ENCODE measurements at regions not wholly inside any gene's neighbourhood (a gene's known extent, or its start where the extent isn't known, plus 50 kb on each side); places are given as distances from the start of the nearest gene placed in this dataset.

- no peak for TF ChIP-seq CTCF (IDR thresholded peaks at IDR 0.05)
- no peak for TF ChIP-seq POLR2A (IDR thresholded peaks at IDR 0.05)
Measured at GRCh38 chr6:168179133-168179532, 100.1 kb upstream of the FRMD1 start.
